NCI-H2196 treated with DMSO at 0.1 percent for 48 hours (cell line): ENCODE measurements at regions not wholly inside any gene's neighbourhood (a gene's known extent, or its start where the extent isn't known, plus 50 kb on each side); places are given as distances from the start of the nearest gene placed in this dataset.

Source experiments
- DNase-seq: peaks from one replicate; lab custom pipeline; 2025; ENCODE audit not compliant: unreplicated experiment; lab: John Stamatoyannopoulos, UW

GRCh38 chrX:4179031-4179430 is 465.6 kb upstream of the PRKX start:
- DNase-seq, result no peak

GRCh38 chrX:4175221-4175620 is 461.8 kb upstream of the PRKX start:
- no peak for DNase-seq

- DNase-seq, result no peak
Observed at GRCh38 chrX:4173743-4174142, 460.3 kb upstream of the PRKX start.

- DNase-seq, result no peak
Observed at GRCh38 chrX:4151798-4152197, 438.3 kb upstream of the PRKX start.

GRCh38 chrX:4150259-4150658 is 436.8 kb upstream of the PRKX start:
- no peak for DNase-seq

GRCh38 chrX:4129626-4130025 is 416.2 kb upstream of the PRKX start:
- no peak for DNase-seq

- no peak for DNase-seq
Observed at GRCh38 chrX:4118666-4119530, 405.4 kb upstream of the PRKX start.

GRCh38 chrX:4110964-4111363 is 397.5 kb upstream of the PRKX start:
- DNase-seq, result no peak

GRCh38 chrX:4094926-4095325 is 381.5 kb upstream of the PRKX start:
- DNase-seq, result no peak

- DNase-seq, result no peak
Observed at GRCh38 chrX:4091046-4091760, 377.8 kb upstream of the PRKX start.

GRCh38 chrX:4059893-4060292 is 346.4 kb upstream of the PRKX start:
- DNase-seq, result no peak

GRCh38 chrX:4043951-4044350 is 330.5 kb upstream of the PRKX start:
- no peak for DNase-seq

GRCh38 chrX:4035874-4036273 is 322.4 kb upstream of the PRKX start:
- DNase-seq, result no peak

GRCh38 chrX:4028151-4028550 is 314.7 kb upstream of the PRKX start:
- no peak for DNase-seq

- no peak for DNase-seq
Observed at GRCh38 chrX:4005281-4005680, 291.8 kb upstream of the PRKX start.

GRCh38 chrX:4004822-4005221 is 291.4 kb upstream of the PRKX start:
- DNase-seq, result no peak

- no peak for DNase-seq
Observed at GRCh38 chrX:3994315-3994714, 280.9 kb upstream of the PRKX start.

- no peak for DNase-seq
Observed at GRCh38 chrX:3990569-3990968, 277.1 kb upstream of the PRKX start.

GRCh38 chrX:3972104-3972858 is 258.8 kb upstream of the PRKX start:
- DNase-seq, result peak; percentile 4

GRCh38 chrX:3968749-3969148 is 255.3 kb upstream of the PRKX start:
- DNase-seq, result no peak

GRCh38 chrX:3963980-3964379 is 250.5 kb upstream of the PRKX start:
- no peak for DNase-seq
